SK-N-SH (cell line): ENCODE measurements at regions not wholly inside any gene's neighbourhood (a gene's known extent, or its start where the extent isn't known, plus 50 kb on each side); places are given as distances from the start of the nearest gene placed in this dataset.

ENCODE experiments used
- CTCF ChIA-PET: fragments of 300-600, 350-600 bp; formaldehyde crosslinking; extraction: SDS; loops from one replicate; lab custom pipeline; 2021; lab: Yijun Ruan, JAX
- POLR2A ChIA-PET: fragments of 350-600 bp; sonication (Branson Sonifier 250); formaldehyde crosslinking; extraction: SDS; loops from one replicate; lab custom pipeline; 2020; ENCODE audit warnings: antibody characterized with exemption, inconsistent platforms; lab: Yijun Ruan, JAX
- DNase-seq: peaks from one replicate; pipeline ENCODE4 v3.0.0; 2012
- H2AFZ ChIP-seq: fragments of 200-600 bp; sonication (generic); 2 replicates; pipeline ENCODE4 v1.8.1; 2016; ENCODE audit warnings: antibody characterized with exemption, mild to moderate bottlenecking, low read depth
- H3F3A ChIP-seq: fragments of 200-600 bp; sonication (generic); replicated peaks from 2 replicates; pipeline ENCODE3; 2016; ENCODE audit warnings: antibody characterized with exemption, mild to moderate bottlenecking; ENCODE audit not compliant: insufficient read depth
- H3K27ac ChIP-seq, 2 experiments: fragments of 200-500 bp in 1 of 2; fragments of 200-600 bp in 1 of 2; sonication (Bioruptor generic) in 1 of 2; sonication (generic), shearing (Covaris generic) in 1 of 2; 2 replicates each; pipeline versions ENCODE4 v1.5.1 to v1.6.1; 2014 to 2016; ENCODE audit warnings: low read depth in 2 of 2, inconsistent platforms in 1 of 2, low read length in 1 of 2, mild to moderate bottlenecking in 1 of 2, mixed read lengths in 1 of 2
- H3K27me3 ChIP-seq: fragments of 200-600 bp; sonication (generic), shearing (Covaris generic); 2 replicates; pipeline ENCODE4 v1.6.1; 2016; ENCODE audit warnings: mixed run types; ENCODE audit not compliant: insufficient read depth
- H3K36me3 ChIP-seq, 2 experiments: fragments of 200-500 bp in 1 of 2; fragments of 200-600 bp in 1 of 2; sonication (Bioruptor generic) in 1 of 2; sonication (generic) in 1 of 2; replicated peaks in 1 of 2; 2 replicates each; pipeline versions ENCODE3 to v1.5.1; 2014 to 2016; ENCODE audit warnings: low read length in 1 of 2, mild to moderate bottlenecking in 1 of 2; ENCODE audit not compliant: insufficient read depth in 2 of 2, control insufficient read depth in 1 of 2
- H3K4me1 ChIP-seq, 2 experiments: fragments of 200-500 bp in 1 of 2; fragments of 200-600 bp in 1 of 2; sonication (Bioruptor generic) in 1 of 2; sonication (generic), shearing (Covaris generic) in 1 of 2; 2 replicates each; pipeline versions ENCODE4 v1.5.1 to v1.6.1; 2014 to 2016; ENCODE audit warnings: low read depth in 1 of 2, low read length in 1 of 2, mixed run types in 1 of 2; ENCODE audit not compliant: insufficient read depth in 2 of 2, control insufficient read depth in 1 of 2
- H3K4me2 ChIP-seq: fragments of 200-600 bp; sonication (generic), shearing (Covaris generic); 2 replicates; pipeline ENCODE4 v1.6.1; 2017; ENCODE audit warnings: mixed run types
- H3K4me3 ChIP-seq, 2 experiments: fragments of 200-500 bp in 1 of 2; fragments of 200-600 bp in 1 of 2; sonication (Bioruptor generic) in 1 of 2; sonication (generic), shearing (Covaris generic) in 1 of 2; 2 replicates each; pipeline versions ENCODE4 v1.5.1 to v1.8.1; 2014 to 2016; ENCODE audit warnings: low read depth in 2 of 2, inconsistent platforms in 1 of 2, low read length in 1 of 2, mild to moderate bottlenecking in 1 of 2, mixed read lengths in 1 of 2, moderate library complexity in 1 of 2
- H3K79me2 ChIP-seq: fragments of 200-600 bp; sonication (generic); 2 replicates; pipeline ENCODE4 v1.8.1; 2017; ENCODE audit warnings: mild to moderate bottlenecking; ENCODE audit not compliant: insufficient read depth
- H3K9ac ChIP-seq: fragments of 200-600 bp; sonication (generic); 2 replicates; pipeline ENCODE4 v1.6.1; 2017; ENCODE audit warnings: mixed run types
- H3K9me2 ChIP-seq: fragments of 200-600 bp; sonication (generic); 2 replicates; pipeline ENCODE4 v1.6.1; 2017; ENCODE audit warnings: mixed run types
- H3K9me3 ChIP-seq: fragments of 200-600 bp; sonication (generic); 2 replicates; pipeline ENCODE4 v1.6.1; 2017; ENCODE audit warnings: mixed run types, mild to moderate bottlenecking, moderate library complexity
- H4K20me1 ChIP-seq: fragments of 200-600 bp; sonication (generic); 2 replicates; pipeline ENCODE4 v1.6.1; 2017; ENCODE audit warnings: mild to moderate bottlenecking, mixed run types; ENCODE audit not compliant: insufficient read depth
- ELF1 ChIP-seq: IDR thresholded peaks from 2 replicates; pipeline ENCODE4 v1.4.0; 2012
- FOSL2 ChIP-seq: IDR thresholded peaks from 2 replicates; pipeline ENCODE4 v1.4.0; 2012; ENCODE audit warnings: low read depth, mild to moderate bottlenecking, moderate library complexity, borderline replicate concordance
- FOXJ3 ChIP-seq: sonication (generic); formaldehyde crosslinking; IDR thresholded peaks from 2 replicates; pipeline ENCODE4 v1.5.1; 2020; ENCODE audit warnings: mild to moderate bottlenecking, missing genetic modification reagents
- GATA2 ChIP-seq: sonication (generic); formaldehyde crosslinking; IDR thresholded peaks from 2 replicates; pipeline ENCODE4 v1.5.0; 2020; ENCODE audit warnings: mild to moderate bottlenecking, missing genetic modification reagents
- JUND ChIP-seq: IDR thresholded peaks from 2 replicates; pipeline ENCODE4 v1.4.0; 2012
- MXI1 ChIP-seq: IDR thresholded peaks from 2 replicates; pipeline ENCODE4 v1.6.1; 2012; ENCODE audit warnings: mild to moderate bottlenecking, low read depth, low read length, improper control_type of control experiment
- NFIC ChIP-seq: IDR thresholded peaks from 2 replicates; pipeline ENCODE4 v1.4.0; 2012; ENCODE audit warnings: borderline replicate concordance
- NRF1 ChIP-seq: IDR thresholded peaks from 2 replicates; pipeline ENCODE4 v1.6.1; 2012; ENCODE audit warnings: low read depth, mild to moderate bottlenecking, low read length
- RCOR1 ChIP-seq: fragments of 150-350 bp; IDR thresholded peaks from 2 replicates; pipeline ENCODE4 v1.6.1; 2017; ENCODE audit warnings: antibody characterized with exemption, low read length
- RXRA ChIP-seq: IDR thresholded peaks from 2 replicates; pipeline ENCODE4 v1.4.0; 2012; ENCODE audit warnings: low read depth, mild to moderate bottlenecking, borderline replicate concordance
- SIN3A ChIP-seq: IDR thresholded peaks from 2 replicates; pipeline ENCODE4 v1.6.1; 2012; ENCODE audit warnings: low read depth, mild to moderate bottlenecking, low read length, moderate library complexity, borderline replicate concordance
- TCF12 ChIP-seq: IDR thresholded peaks from 2 replicates; pipeline ENCODE4 v1.4.0; 2012
- TEAD4 ChIP-seq: IDR thresholded peaks from 2 replicates; pipeline ENCODE4 v1.4.0; 2012; ENCODE audit warnings: mild to moderate bottlenecking, borderline replicate concordance; ENCODE audit not compliant: insufficient read depth
- YY1 ChIP-seq: IDR thresholded peaks from 2 replicates; pipeline ENCODE4 v1.4.0; 2012; ENCODE audit warnings: low read depth, mild to moderate bottlenecking
- WGBS: methylation state at CpG from one replicate; pipeline ENCODE4 v1.1.6; 2017; ENCODE audit warnings: low lambda C conversion rate; 5-methylcytosine and 5-hydroxymethylcytosine counted together
- TF ChIP-seq, protein P1 (sequence below): IDR thresholded peaks from 2 replicates; pipeline ENCODE4; 2012
- TF ChIP-seq, protein P2 (sequence below): fragments of 200-600 bp; sonication (generic); IDR thresholded peaks from 2 replicates; pipeline ENCODE4 v1.6.1; 2017; ENCODE audit warnings: antibody characterized with exemption, mild to moderate bottlenecking, moderate library complexity
- TF ChIP-seq, protein P3 (sequence below): fragments of 150-350 bp; IDR thresholded peaks from 2 replicates; pipeline ENCODE4 v1.6.1; 2016; ENCODE audit warnings: mild to moderate bottlenecking, low read depth, low read length
- TF ChIP-seq, protein P4 (sequence below): fragments of 150-350 bp; IDR thresholded peaks from 2 replicates; pipeline ENCODE4 v1.6.1; 2017; ENCODE audit warnings: antibody characterized with exemption, low read length, low read depth, borderline replicate concordance
- TF ChIP-seq, protein P5 (sequence below): IDR thresholded peaks from 2 replicates; pipeline ENCODE4 v1.4.0; 2012; ENCODE audit warnings: low read depth, borderline replicate concordance
- TF ChIP-seq, protein P6 (sequence below): IDR thresholded peaks from 2 replicates; pipeline ENCODE4 v1.4.0; 2012; ENCODE audit warnings: low read depth, borderline replicate concordance

DNA sequence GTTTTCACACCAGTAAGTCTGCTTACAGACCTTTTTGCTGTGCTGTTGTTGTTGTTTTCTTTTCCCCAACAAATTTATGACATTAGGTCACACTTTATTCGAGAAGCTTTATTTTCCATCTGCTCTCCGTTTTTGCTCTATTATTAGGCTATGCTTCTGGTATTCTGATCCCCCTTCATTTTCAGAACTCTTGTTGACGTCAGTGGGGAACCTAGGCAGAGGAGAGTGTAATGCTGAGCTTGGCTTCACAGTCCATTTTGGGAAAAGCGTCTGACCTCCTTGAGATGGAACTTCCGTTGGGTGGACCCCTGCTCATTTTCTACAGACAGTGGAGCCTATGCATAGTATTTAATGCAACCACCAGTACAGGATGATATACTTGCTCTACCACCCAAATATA is 387.9 kb upstream of the MEF2C start (continued):
- TF ChIP-seq, protein P1, sequence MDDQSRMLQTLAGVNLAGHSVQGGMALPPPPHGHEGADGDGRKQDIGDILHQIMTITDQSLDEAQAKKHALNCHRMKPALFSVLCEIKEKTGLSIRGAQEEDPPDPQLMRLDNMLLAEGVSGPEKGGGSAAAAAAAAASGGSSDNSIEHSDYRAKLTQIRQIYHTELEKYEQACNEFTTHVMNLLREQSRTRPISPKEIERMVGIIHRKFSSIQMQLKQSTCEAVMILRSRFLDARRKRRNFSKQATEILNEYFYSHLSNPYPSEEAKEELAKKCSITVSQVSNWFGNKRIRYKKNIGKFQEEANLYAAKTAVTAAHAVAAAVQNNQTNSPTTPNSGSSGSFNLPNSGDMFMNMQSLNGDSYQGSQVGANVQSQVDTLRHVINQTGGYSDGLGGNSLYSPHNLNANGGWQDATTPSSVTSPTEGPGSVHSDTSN, result no peak

DNA sequence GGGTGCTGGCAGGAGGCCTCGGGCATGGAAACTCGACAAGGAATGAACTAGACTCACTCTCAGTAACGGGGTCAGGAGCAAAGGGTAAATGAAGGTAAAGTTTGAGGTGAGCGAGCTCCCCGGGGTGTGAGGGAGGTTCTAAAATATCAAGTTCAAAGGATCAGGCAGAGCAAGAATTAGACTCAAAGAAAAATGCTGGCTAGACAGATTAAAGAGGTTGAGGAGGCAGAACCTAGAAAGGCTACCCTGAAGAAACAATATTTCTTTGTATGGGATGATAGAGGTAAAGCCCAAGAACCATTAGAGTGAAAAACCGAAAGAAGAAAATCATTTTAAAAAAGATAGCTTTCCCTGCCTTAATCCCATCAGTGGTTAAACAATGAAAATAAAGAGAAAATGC is 386.7 kb upstream of the MEF2C start:
- no peak for TF ChIP-seq RCOR1
- no peak for TF ChIP-seq FOSL2
- TF ChIP-seq YY1, result no peak
- TF ChIP-seq RXRA, result no peak
- TF ChIP-seq, protein P2, sequence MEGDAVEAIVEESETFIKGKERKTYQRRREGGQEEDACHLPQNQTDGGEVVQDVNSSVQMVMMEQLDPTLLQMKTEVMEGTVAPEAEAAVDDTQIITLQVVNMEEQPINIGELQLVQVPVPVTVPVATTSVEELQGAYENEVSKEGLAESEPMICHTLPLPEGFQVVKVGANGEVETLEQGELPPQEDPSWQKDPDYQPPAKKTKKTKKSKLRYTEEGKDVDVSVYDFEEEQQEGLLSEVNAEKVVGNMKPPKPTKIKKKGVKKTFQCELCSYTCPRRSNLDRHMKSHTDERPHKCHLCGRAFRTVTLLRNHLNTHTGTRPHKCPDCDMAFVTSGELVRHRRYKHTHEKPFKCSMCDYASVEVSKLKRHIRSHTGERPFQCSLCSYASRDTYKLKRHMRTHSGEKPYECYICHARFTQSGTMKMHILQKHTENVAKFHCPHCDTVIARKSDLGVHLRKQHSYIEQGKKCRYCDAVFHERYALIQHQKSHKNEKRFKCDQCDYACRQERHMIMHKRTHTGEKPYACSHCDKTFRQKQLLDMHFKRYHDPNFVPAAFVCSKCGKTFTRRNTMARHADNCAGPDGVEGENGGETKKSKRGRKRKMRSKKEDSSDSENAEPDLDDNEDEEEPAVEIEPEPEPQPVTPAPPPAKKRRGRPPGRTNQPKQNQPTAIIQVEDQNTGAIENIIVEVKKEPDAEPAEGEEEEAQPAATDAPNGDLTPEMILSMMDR, result no peak
- no peak for TF ChIP-seq SIN3A
- TF ChIP-seq NRF1, result no peak
- TF ChIP-seq NFIC, result no peak
- TF ChIP-seq MXI1, result no peak
- WGBS, result 68% methylated on average over 6 of the region's 6 CpGs
- H3K9ac ChIP-seq, result no peak overlapping the region
- no peaks in the 10 kb centered on the region for H3K4me1 ChIP-seq
- H3K9me3 ChIP-seq, result no peaks in the 10 kb centered on the region
- no peaks in the 10 kb centered on the region for H4K20me1 ChIP-seq
- H3F3A ChIP-seq, result no peaks in the 10 kb centered on the region
- ChIA-PET POLR2A (no interaction called here), CTCF (no interaction called here)
- DNase-seq, result no peak
- H3K27me3 ChIP-seq, result no peaks in the 10 kb centered on the region
- no peak overlapping the region for H3K4me2 ChIP-seq
- no peaks in the 10 kb centered on the region for H3K9me2 ChIP-seq
- no peak overlapping the region for H2AFZ ChIP-seq
- H3K79me2 ChIP-seq, result no peaks in the 10 kb centered on the region
- H3K27ac ChIP-seq, result no peak overlapping the region
- no peaks in the 10 kb centered on the region for H3K36me3 ChIP-seq
- H3K4me3 ChIP-seq, result no peak overlapping the region

DNA sequence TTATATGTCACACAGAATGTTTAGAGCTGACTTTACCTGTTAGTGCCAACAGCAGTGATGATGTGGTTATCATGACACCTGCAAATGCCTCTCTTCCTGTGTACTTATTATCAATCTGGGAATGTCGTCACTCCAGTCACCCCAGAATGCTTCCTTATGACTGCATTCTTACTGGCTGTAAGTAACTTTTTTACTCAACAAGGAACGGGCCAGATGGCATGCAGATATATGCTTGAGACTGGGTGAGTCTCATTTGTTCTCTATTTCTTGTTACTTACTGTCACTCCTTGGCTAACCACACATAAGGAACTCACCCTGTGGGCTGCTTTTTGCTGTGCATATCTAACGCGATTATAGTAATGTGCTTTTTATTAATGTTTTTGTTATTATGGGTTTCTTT is 385.5 kb upstream of the MEF2C start:
- DNase-seq, result no peak
- Histone ChIP-seq H3K79me2 (no peaks in the 10 kb centered on the region), H3K9me2 (no peaks in the 10 kb centered on the region), H3K4me3 (no peak overlapping the region), H2AFZ (no peak overlapping the region), H3K4me1 (no peaks in the 10 kb centered on the region), H3K9ac (no peak overlapping the region), H3F3A (no peaks in the 10 kb centered on the region), H3K4me2 (no peak overlapping the region), H4K20me1 (no peaks in the 10 kb centered on the region), H3K27me3 (no peaks in the 10 kb centered on the region), H3K27ac (no peak overlapping the region), H3K36me3 (no peaks in the 10 kb centered on the region), H3K9me3 (no peaks in the 10 kb centered on the region)
- WGBS, result 86% methylated on average over 4 of the region's 4 CpGs
- no peak for TF ChIP-seq TEAD4
- TF ChIP-seq TCF12, result no peak
- TF ChIP-seq NFIC, result no peak
- TF ChIP-seq MXI1, result no peak
- TF ChIP-seq ELF1, result no peak
- TF ChIP-seq GATA2 (CRISPR knock-in tag), result no peak
- TF ChIP-seq JUND, result no peak
- TF ChIP-seq, protein P3, sequence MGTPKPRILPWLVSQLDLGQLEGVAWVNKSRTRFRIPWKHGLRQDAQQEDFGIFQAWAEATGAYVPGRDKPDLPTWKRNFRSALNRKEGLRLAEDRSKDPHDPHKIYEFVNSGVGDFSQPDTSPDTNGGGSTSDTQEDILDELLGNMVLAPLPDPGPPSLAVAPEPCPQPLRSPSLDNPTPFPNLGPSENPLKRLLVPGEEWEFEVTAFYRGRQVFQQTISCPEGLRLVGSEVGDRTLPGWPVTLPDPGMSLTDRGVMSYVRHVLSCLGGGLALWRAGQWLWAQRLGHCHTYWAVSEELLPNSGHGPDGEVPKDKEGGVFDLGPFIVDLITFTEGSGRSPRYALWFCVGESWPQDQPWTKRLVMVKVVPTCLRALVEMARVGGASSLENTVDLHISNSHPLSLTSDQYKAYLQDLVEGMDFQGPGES, result no peak
- no peak for TF ChIP-seq RCOR1
- no peak for TF ChIP-seq FOXJ3 (CRISPR knock-in tag)
- TF ChIP-seq, protein P4, sequence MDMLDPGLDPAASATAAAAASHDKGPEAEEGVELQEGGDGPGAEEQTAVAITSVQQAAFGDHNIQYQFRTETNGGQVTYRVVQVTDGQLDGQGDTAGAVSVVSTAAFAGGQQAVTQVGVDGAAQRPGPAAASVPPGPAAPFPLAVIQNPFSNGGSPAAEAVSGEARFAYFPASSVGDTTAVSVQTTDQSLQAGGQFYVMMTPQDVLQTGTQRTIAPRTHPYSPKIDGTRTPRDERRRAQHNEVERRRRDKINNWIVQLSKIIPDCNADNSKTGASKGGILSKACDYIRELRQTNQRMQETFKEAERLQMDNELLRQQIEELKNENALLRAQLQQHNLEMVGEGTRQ, result no peak
- TF ChIP-seq, protein P5, sequence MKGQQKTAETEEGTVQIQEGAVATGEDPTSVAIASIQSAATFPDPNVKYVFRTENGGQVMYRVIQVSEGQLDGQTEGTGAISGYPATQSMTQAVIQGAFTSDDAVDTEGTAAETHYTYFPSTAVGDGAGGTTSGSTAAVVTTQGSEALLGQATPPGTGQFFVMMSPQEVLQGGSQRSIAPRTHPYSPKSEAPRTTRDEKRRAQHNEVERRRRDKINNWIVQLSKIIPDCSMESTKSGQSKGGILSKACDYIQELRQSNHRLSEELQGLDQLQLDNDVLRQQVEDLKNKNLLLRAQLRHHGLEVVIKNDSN, result no peak
- TF ChIP-seq, protein P6, sequence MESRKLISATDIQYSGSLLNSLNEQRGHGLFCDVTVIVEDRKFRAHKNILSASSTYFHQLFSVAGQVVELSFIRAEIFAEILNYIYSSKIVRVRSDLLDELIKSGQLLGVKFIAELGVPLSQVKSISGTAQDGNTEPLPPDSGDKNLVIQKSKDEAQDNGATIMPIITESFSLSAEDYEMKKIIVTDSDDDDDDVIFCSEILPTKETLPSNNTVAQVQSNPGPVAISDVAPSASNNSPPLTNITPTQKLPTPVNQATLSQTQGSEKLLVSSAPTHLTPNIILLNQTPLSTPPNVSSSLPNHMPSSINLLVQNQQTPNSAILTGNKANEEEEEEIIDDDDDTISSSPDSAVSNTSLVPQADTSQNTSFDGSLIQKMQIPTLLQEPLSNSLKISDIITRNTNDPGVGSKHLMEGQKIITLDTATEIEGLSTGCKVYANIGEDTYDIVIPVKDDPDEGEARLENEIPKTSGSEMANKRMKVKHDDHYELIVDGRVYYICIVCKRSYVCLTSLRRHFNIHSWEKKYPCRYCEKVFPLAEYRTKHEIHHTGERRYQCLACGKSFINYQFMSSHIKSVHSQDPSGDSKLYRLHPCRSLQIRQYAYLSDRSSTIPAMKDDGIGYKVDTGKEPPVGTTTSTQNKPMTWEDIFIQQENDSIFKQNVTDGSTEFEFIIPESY, result no peak
- ChIA-PET POLR2A (no interaction called here), CTCF (interaction anchor here (0.6 kb wide), 1 partner anchor 368 kb away, joined by 3 read pairs; no protein-coding TSS in a partner anchor)
